PC-3 (cell line): ENCODE measurements at regions not wholly inside any gene's neighbourhood (a gene's known extent, or its start where the extent isn't known, plus 50 kb on each side); places are given as distances from the start of the nearest gene placed in this dataset.

Source experiments
- EZH2 ChIP-seq: fragments of 300-600 bp; sonication (generic); IDR thresholded peaks from one replicate; pipeline ENCODE4 v1.6.1; 2017; ENCODE audit warnings: antibody characterized with exemption, mild to moderate bottlenecking, low read length; ENCODE audit not compliant: unreplicated experiment
- EZH2phosphoT487 ChIP-seq: fragments of 300-600 bp; sonication (generic); IDR thresholded peaks from 2 replicates; pipeline ENCODE4 v1.6.1; 2018; ENCODE audit warnings: mild to moderate bottlenecking, antibody characterized with exemption, low read length, borderline replicate concordance
- TF ChIP-seq, protein P1 (sequence below): fragments of 300-600 bp; sonication (generic); conservative IDR thresholded peaks from 2 replicates; pipeline ENCODE4 v1.5.1; 2017; ENCODE audit warnings: antibody characterized with exemption, low read depth, mild to moderate bottlenecking, low read length

DNA sequence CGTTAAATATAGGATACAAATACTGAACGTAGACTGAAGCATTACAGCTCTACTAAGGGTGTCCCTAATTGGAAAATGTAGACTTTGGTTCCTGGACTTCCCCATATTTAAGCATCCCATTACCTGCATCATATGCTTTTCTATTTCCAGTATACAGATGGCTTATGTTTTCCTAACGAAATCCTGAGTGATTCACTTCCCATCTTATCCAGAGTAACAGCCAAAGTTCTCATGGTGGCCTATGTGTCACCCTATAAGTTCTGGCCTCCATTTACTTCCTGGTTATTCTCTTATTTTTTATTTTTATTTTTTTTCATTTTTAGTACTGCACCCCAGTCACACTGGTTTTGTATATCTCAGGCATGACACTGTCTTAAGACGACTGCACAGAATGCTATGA, 552.3 kb downstream of the PRDM9 start:
- TF ChIP-seq, protein P1, sequence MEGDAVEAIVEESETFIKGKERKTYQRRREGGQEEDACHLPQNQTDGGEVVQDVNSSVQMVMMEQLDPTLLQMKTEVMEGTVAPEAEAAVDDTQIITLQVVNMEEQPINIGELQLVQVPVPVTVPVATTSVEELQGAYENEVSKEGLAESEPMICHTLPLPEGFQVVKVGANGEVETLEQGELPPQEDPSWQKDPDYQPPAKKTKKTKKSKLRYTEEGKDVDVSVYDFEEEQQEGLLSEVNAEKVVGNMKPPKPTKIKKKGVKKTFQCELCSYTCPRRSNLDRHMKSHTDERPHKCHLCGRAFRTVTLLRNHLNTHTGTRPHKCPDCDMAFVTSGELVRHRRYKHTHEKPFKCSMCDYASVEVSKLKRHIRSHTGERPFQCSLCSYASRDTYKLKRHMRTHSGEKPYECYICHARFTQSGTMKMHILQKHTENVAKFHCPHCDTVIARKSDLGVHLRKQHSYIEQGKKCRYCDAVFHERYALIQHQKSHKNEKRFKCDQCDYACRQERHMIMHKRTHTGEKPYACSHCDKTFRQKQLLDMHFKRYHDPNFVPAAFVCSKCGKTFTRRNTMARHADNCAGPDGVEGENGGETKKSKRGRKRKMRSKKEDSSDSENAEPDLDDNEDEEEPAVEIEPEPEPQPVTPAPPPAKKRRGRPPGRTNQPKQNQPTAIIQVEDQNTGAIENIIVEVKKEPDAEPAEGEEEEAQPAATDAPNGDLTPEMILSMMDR = no peak
- TF ChIP-seq EZH2phosphoT487 (no peak), EZH2 (no peak)
